RWPE2 (cell line): ENCODE measurements at regions not wholly inside any gene's neighbourhood (a gene's known extent, or its start where the extent isn't known, plus 50 kb on each side); places are given as distances from the start of the nearest gene placed in this dataset.

Source experiments
- ATAC-seq: fragments of 200-7000 bp; cut with Tn5 transposase; 3 replicates; pipeline ENCODE4 v1.9.1; 2021; ENCODE audit warnings: low read depth
- DNase-seq: peaks from one replicate; pipeline ENCODE4 v3.0.0-alpha.2; 2020; ENCODE audit warnings: low spot score
- H3K27ac ChIP-seq: fragments of 450-650 bp; 2 replicates; pipeline ENCODE4 v1.5.1; 2017; ENCODE audit warnings: mild to moderate bottlenecking; ENCODE audit not compliant: poor library complexity, severe bottlenecking
- H3K27me3 ChIP-seq: fragments of 250-450 bp; sonication (Bioruptor Pico); 2 replicates; pipeline ENCODE4 v1.5.1; 2021; ENCODE audit warnings: mild to moderate bottlenecking, moderate library complexity; ENCODE audit not compliant: insufficient read depth, poor library complexity, severe bottlenecking
- H3K36me3 ChIP-seq: fragments of 250-450 bp; sonication (Bioruptor Pico); 2 replicates; pipeline ENCODE4 v1.5.1; 2020; ENCODE audit warnings: low read depth, mild to moderate bottlenecking, moderate library complexity
- H3K4me1 ChIP-seq: fragments of 250-450 bp; sonication (Bioruptor Pico); 2 replicates; pipeline ENCODE4 v1.5.1; 2021; ENCODE audit warnings: mild to moderate bottlenecking, moderate library complexity; ENCODE audit not compliant: insufficient read depth, poor library complexity, severe bottlenecking
- H3K4me3 ChIP-seq: fragments of 250-450 bp; sonication (Bioruptor Pico); 2 replicates; pipeline ENCODE4 v1.5.1; 2021; ENCODE audit warnings: mild to moderate bottlenecking, moderate library complexity; ENCODE audit not compliant: severe bottlenecking
- H3K9me3 ChIP-seq: fragments of 250-450 bp; sonication (Bioruptor Pico); 2 replicates; pipeline ENCODE4 v1.5.1; 2021; ENCODE audit warnings: mild to moderate bottlenecking, moderate library complexity; ENCODE audit not compliant: severe bottlenecking
- CTCF ChIP-seq: fragments of 450-650 bp; IDR thresholded peaks from one replicate; pipeline ENCODE4 v1.5.1; 2017; ENCODE audit warnings: mild to moderate bottlenecking, moderate library complexity; ENCODE audit not compliant: poor library complexity, severe bottlenecking

- H3K4me3 ChIP-seq = no peak overlapping the region
- ATAC-seq (no peak), DNase-seq (no peak)
- no peaks in the 10 kb centered on the region for H3K36me3 ChIP-seq
- H3K9me3 ChIP-seq = no peaks in the 10 kb centered on the region
- no peaks in the 10 kb centered on the region for H3K4me1 ChIP-seq
- no peak for TF ChIP-seq CTCF
- H3K27ac ChIP-seq = no peak overlapping the region
- no peaks in the 10 kb centered on the region for H3K27me3 ChIP-seq
Measured at GRCh38 chr12:74620921-74621320, 83.3 kb downstream of the ATXN7L3B start.

- DNase-seq = no peak
- Histone ChIP-seq H3K4me1 (no peaks in the 10 kb centered on the region), H3K27ac (no peak overlapping the region), H3K9me3 (no peaks in the 10 kb centered on the region), H3K36me3 (no peaks in the 10 kb centered on the region), H3K4me3 (no peak overlapping the region), H3K27me3 (no peaks in the 10 kb centered on the region)
- ATAC-seq = no peak
- TF ChIP-seq CTCF = no peak
Measured at GRCh38 chr12:74624201-74624600, 86.6 kb downstream of the ATXN7L3B start.

- no peak overlapping the region for H3K4me3 ChIP-seq
- no peaks in the 10 kb centered on the region for H3K9me3 ChIP-seq
- H3K27me3 ChIP-seq = no peaks in the 10 kb centered on the region
- no peak overlapping the region for H3K27ac ChIP-seq
- no peak for DNase-seq
- no peaks in the 10 kb centered on the region for H3K36me3 ChIP-seq
- no peak for ATAC-seq
- TF ChIP-seq CTCF = no peak
- no peaks in the 10 kb centered on the region for H3K4me1 ChIP-seq
Measured at GRCh38 chr12:74626397-74626796, 88.8 kb downstream of the ATXN7L3B start.

- DNase-seq (no peak), ATAC-seq (no peak)
- Histone ChIP-seq H3K4me1 (no peaks in the 10 kb centered on the region), H3K27me3 (no peaks in the 10 kb centered on the region), H3K36me3 (no peaks in the 10 kb centered on the region), H3K4me3 (no peak overlapping the region), H3K27ac (no peak overlapping the region), H3K9me3 (no peaks in the 10 kb centered on the region)
- TF ChIP-seq CTCF = no peak
Measured at GRCh38 chr12:74641262-74641661, 103.6 kb downstream of the ATXN7L3B start.

DNA sequence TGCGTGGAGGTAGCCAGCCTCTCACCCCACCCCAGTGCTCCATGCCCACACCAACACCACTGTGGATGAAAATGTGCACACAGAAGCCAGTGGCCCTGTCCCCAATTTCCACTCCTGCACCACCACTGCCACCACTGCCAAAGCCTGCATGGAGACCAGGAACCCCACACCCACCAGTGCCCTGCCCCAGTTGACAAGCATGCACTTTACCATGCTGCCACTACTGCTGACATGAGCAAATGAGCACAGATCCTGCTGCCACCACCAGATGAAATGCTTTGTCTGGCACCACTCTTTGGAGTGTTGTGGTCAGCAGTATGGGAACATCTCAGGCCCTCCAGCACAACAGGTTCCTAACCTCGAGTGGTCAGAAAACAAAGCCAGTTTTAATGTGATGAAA, 104.1 kb downstream of the ATXN7L3B start:
- Histone ChIP-seq H3K4me3 (no peak overlapping the region), H3K27ac (no peak overlapping the region), H3K36me3 (no peaks in the 10 kb centered on the region), H3K9me3 (no peaks in the 10 kb centered on the region), H3K4me1 (no peaks in the 10 kb centered on the region), H3K27me3 (no peaks in the 10 kb centered on the region)
- no peak for TF ChIP-seq CTCF
- DNase-seq = no peak
- no peak for ATAC-seq
